ENCODE measurements at regions not wholly inside any gene's neighbourhood (a gene's known extent, or its start where the extent isn't known, plus 50 kb on each side); places are given as distances from the start of the nearest gene placed in this dataset.
"Not testable (repeated sequence)": the region's sequence is repeated elsewhere in the genome, so short reads cannot be mapped to it uniquely, and the experiment has no call there.

DNA sequence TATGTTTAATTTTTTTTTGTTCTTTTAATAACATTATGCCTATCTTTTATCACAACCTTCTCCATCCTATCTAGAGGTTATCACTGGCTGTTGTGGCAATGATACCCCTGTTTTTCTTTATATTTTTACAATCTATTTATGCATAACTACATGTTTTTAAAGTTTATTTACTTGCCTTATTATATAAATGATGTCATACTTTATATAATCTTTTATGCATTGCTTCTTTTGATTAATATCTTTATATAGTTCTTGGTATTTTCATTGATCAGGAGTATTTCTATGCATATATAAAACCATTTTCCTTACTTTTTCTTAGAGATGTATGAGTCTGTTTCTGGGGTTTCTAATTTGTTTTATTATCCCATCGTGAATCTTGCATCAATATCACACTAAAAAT is 719.8 kb upstream of the RAG2 start:
- TF ChIP-seq, protein P1, sequence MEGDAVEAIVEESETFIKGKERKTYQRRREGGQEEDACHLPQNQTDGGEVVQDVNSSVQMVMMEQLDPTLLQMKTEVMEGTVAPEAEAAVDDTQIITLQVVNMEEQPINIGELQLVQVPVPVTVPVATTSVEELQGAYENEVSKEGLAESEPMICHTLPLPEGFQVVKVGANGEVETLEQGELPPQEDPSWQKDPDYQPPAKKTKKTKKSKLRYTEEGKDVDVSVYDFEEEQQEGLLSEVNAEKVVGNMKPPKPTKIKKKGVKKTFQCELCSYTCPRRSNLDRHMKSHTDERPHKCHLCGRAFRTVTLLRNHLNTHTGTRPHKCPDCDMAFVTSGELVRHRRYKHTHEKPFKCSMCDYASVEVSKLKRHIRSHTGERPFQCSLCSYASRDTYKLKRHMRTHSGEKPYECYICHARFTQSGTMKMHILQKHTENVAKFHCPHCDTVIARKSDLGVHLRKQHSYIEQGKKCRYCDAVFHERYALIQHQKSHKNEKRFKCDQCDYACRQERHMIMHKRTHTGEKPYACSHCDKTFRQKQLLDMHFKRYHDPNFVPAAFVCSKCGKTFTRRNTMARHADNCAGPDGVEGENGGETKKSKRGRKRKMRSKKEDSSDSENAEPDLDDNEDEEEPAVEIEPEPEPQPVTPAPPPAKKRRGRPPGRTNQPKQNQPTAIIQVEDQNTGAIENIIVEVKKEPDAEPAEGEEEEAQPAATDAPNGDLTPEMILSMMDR (IDR thresholded peaks at IDR 0.05), result no peak
- TF ChIP-seq POLR2A (IDR thresholded peaks at IDR 0.05), result no peak
- TF ChIP-seq POLR2AphosphoS5 (IDR thresholded peaks at IDR 0.05), result no peak
- H3K9me3 ChIP-seq, result no peaks in the 10 kb centered on the region
- DNase-seq (ENCODE audit: low spot score), result no peak
- WGBS, result 79% methylated on average over 1 of the region's 1 CpG
- H3K27ac ChIP-seq, result no peak overlapping the region
- H3K36me3 ChIP-seq, result no peaks in the 10 kb centered on the region
- intact Hi-C loops (cut with DNase I), result no loop called here
- no peaks in the 10 kb centered on the region for H3K27me3 ChIP-seq (replicated peaks; ENCODE audit: insufficient read depth)
- H3K4me1 ChIP-seq (replicated peaks), result no peaks in the 10 kb centered on the region
- H3K4me3 ChIP-seq, result no peak overlapping the region

DNA sequence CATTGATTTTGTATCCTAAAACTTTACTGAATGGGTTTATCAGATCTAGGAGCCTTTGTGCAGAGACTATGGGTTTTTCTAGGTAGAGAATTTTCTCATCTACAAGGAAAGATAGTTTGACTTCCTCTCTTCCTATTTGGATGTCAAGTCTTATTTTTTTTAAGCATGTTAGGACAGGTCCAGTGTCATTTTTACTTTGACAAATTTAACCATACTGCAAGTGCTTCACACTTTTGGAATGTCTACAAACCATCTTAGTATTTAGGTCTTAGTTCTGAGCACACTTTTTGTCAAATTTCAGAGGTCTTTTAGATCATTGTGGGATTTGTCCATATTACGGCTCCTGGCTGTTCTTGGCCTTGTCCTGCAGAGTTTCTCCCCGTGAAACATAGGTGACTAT is 715.2 kb upstream of the RAG2 start:
- Histone ChIP-seq H3K4me3 (no peak overlapping the region), H3K27ac (no peak overlapping the region), H3K36me3 (no peaks in the 10 kb centered on the region), H3K27me3 (replicated peaks; ENCODE audit: insufficient read depth) (no peaks in the 10 kb centered on the region), H3K4me1 (replicated peaks) (no peaks in the 10 kb centered on the region), H3K9me3 (no peaks in the 10 kb centered on the region)
- no peak for DNase-seq (ENCODE audit: low spot score)
- WGBS, result 71% methylated on average over 2 of the region's 2 CpGs
- intact Hi-C loops (cut with DNase I), result no loop called here
- TF ChIP-seq, protein P1 (IDR thresholded peaks at IDR 0.05), result no peak
- TF ChIP-seq POLR2AphosphoS5 (IDR thresholded peaks at IDR 0.05) (no peak), POLR2A (IDR thresholded peaks at IDR 0.05) (no peak)

DNA sequence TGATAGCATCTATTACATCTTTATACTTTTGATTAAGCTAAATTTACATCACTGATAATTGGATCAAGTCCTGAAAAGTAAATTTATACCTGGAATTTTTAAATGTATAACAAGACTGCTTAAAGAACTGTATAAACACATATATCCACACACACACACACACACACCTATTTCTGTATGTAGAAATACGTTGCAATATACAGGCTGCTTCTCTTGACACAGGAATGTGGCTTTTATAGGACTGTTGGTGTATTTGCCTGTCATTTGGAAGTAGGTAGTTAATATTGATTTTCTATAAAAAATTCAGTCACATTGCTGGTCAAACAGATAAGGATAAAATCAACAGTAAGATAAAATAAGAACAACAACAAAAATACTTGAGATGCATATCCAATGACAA is 708.5 kb upstream of the RAG2 start:
- intact Hi-C loops (cut with DNase I), result no loop called here
- 38% methylated on average over 1 of the region's 1 CpG for WGBS
- Histone ChIP-seq H3K27ac (no peak overlapping the region), H3K4me3 (no peak overlapping the region), H3K27me3 (replicated peaks; ENCODE audit: insufficient read depth) (no peaks in the 10 kb centered on the region), H3K4me1 (replicated peaks) (no peaks in the 10 kb centered on the region), H3K36me3 (no peaks in the 10 kb centered on the region), H3K9me3 (no peaks in the 10 kb centered on the region)
- no peak for DNase-seq (ENCODE audit: low spot score)
- TF ChIP-seq POLR2A (IDR thresholded peaks at IDR 0.05), result no peak
- TF ChIP-seq, protein P1 (IDR thresholded peaks at IDR 0.05), result no peak
- TF ChIP-seq POLR2AphosphoS5 (IDR thresholded peaks at IDR 0.05), result no peak

DNA sequence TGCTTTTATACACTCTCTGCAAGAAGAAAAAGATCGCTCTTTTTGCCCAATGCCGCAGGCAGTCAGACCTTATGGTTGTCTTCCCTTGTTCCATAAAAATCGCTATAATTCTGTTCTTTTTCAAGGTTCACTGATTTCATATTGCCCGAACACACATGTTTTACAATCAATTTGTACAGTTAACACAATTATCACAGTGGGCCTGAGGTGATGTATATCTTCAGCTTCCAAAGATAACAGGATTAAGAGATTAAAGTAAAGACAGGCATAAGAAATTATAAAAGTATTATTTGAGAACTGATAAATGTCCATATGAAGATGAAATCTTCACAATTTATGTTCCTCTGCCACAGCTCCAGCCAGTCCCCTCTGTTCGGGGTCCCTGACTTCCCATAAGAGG is 703.4 kb upstream of the RAG2 start:
- 78% methylated on average over 5 of the region's 5 CpGs for WGBS
- intact Hi-C loops (cut with DNase I); H3K4me3 ChIP-seq: not testable (repeated sequence)

DNA sequence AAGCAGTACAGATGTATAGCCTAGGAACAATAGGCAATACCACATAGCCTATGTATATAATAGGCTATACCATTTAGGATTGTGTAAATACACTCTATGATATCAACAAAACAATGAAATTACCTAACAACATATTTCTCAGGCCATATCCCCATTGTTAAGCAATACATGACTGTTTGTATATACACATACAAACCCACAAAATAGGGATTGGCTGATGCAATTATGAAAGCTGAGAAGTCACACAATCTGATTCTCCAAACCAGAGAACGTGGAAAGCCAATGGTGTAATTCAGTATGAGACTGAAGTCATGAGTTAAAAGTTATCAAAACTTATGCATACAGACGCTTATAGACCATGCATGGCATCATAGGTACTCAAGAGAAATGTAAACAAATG is 700.1 kb upstream of the RAG2 start:
- TF ChIP-seq POLR2AphosphoS5 (IDR thresholded peaks at IDR 0.05), result no peak
- TF ChIP-seq POLR2A (IDR thresholded peaks at IDR 0.05), result no peak
- DNase-seq (ENCODE audit: low spot score), result no peak
- intact Hi-C loops (cut with DNase I), result no loop called here
- H3K9me3 ChIP-seq, result no peaks in the 10 kb centered on the region
- H3K4me3 ChIP-seq, result no peak overlapping the region
- WGBS, result 74% methylated on average over 2 of the region's 2 CpGs
- no peaks in the 10 kb centered on the region for H3K36me3 ChIP-seq
- no peaks in the 10 kb centered on the region for H3K27me3 ChIP-seq (replicated peaks; ENCODE audit: insufficient read depth)
- H3K27ac ChIP-seq, result no peak overlapping the region
- no peaks in the 10 kb centered on the region for H3K4me1 ChIP-seq (replicated peaks)

More for the DNA sequence above, 703.4 kb upstream of the RAG2 start:
- H3K9me3 ChIP-seq; H3K36me3 ChIP-seq; H3K4me1 ChIP-seq (replicated peaks); H3K27me3 ChIP-seq (replicated peaks; ENCODE audit: insufficient read depth); H3K27ac ChIP-seq; DNase-seq (ENCODE audit: low spot score): not testable (repeated sequence)

DNA sequence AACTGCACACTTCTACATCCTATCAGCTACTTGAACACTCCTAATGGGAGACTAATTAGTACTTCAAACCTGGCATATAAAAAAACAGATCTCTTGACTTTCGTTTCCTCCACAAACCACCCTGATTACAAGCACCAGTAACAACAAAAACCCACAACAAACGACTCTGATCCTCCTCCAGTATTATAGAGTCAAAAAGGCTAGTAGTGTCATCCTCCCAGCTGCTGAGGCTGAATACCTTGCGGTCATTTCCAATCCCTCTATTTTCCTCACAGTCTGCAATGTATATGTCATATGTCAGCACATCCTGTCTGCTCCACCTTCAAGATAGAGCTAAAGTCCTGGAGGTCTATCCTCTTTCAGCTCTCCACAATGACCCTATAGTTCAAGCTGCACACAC is 688.9 kb upstream of the RAG2 start:
- H3K4me1 ChIP-seq (replicated peaks), result no peaks in the 10 kb centered on the region
- no peaks in the 10 kb centered on the region for H3K27me3 ChIP-seq (replicated peaks; ENCODE audit: insufficient read depth)
- 77% methylated on average over 3 of the region's 3 CpGs for WGBS
- H3K4me3 ChIP-seq, result no peak overlapping the region
- intact Hi-C loops (cut with DNase I), result no loop called here
- TF ChIP-seq, protein P1 (IDR thresholded peaks at IDR 0.05), result no peak
- H3K36me3 ChIP-seq, result no peaks in the 10 kb centered on the region
- DNase-seq (ENCODE audit: low spot score), result no peak
- no peaks in the 10 kb centered on the region for H3K9me3 ChIP-seq
- no peak overlapping the region for H3K27ac ChIP-seq
